GM21576 (cell line): ENCODE measurements at regions not wholly inside any gene's neighbourhood (a gene's known extent, or its start where the extent isn't known, plus 50 kb on each side); places are given as distances from the start of the nearest gene placed in this dataset.
"Not testable (repeated sequence)": the region's sequence is repeated elsewhere in the genome, so short reads cannot be mapped to it uniquely, and the experiment has no call there.

ENCODE experiments used
- ATAC-seq: cut with Tn5 transposase; IDR thresholded peaks from one replicate; pipeline ENCODE4 v1.9.1; 2021; ENCODE audit warnings: mild to moderate bottlenecking, moderate library complexity; ENCODE audit not compliant: unreplicated experiment

GRCh38 chr3:635393-635792, 438.8 kb downstream of the CHL1 start:
- ATAC-seq, result no peak

GRCh38 chr3:643376-643775, 446.8 kb downstream of the CHL1 start:
- ATAC-seq, result no peak

- ATAC-seq, result no peak
Measured at GRCh38 chr3:655824-656223, 437.0 kb upstream of the CNTN6 start.

- ATAC-seq, result no peak
Measured at GRCh38 chr3:661356-661755, 431.5 kb upstream of the CNTN6 start.

GRCh38 chr3:674116-674515, 418.7 kb upstream of the CNTN6 start:
- no peak for ATAC-seq

- no peak for ATAC-seq
Measured at GRCh38 chr3:675846-676245, 417.0 kb upstream of the CNTN6 start.

- ATAC-seq, result no peak
Measured at GRCh38 chr3:683770-684169, 409.1 kb upstream of the CNTN6 start.

- ATAC-seq, result no peak
Measured at GRCh38 chr3:690770-691169, 402.1 kb upstream of the CNTN6 start.

- no peak for ATAC-seq
Measured at GRCh38 chr3:700514-700913, 392.3 kb upstream of the CNTN6 start.

- ATAC-seq, result no peak
Measured at GRCh38 chr3:707041-707440, 385.8 kb upstream of the CNTN6 start.

GRCh38 chr3:713006-713621, 379.7 kb upstream of the CNTN6 start:
- ATAC-seq, result no peak

GRCh38 chr3:713947-714620, 378.7 kb upstream of the CNTN6 start:
- no peak for ATAC-seq

- no peak for ATAC-seq
Measured at GRCh38 chr3:721086-721485, 371.7 kb upstream of the CNTN6 start.

GRCh38 chr3:732326-732928, 360.4 kb upstream of the CNTN6 start:
- no peak for ATAC-seq

GRCh38 chr3:733313-733712, 359.5 kb upstream of the CNTN6 start:
- ATAC-seq, result no peak

- no peak for ATAC-seq
Measured at GRCh38 chr3:757711-758110, 335.1 kb upstream of the CNTN6 start.

GRCh38 chr3:759106-759505, 333.7 kb upstream of the CNTN6 start:
- no peak for ATAC-seq

- ATAC-seq, result not testable (repeated sequence)
Measured at GRCh38 chr3:773433-773832, 319.4 kb upstream of the CNTN6 start.

- no peak for ATAC-seq
Measured at GRCh38 chr3:775178-775880, 317.5 kb upstream of the CNTN6 start.

- no peak for ATAC-seq
Measured at GRCh38 chr3:780505-780904, 312.3 kb upstream of the CNTN6 start.

- no peak for ATAC-seq
Measured at GRCh38 chr3:791442-791841, 301.4 kb upstream of the CNTN6 start.

- ATAC-seq, result no peak
Measured at GRCh38 chr3:792630-793029, 300.2 kb upstream of the CNTN6 start.
